Muscle of leg (tissue), 3 donors: ENCODE measurements at regions not wholly inside any gene's neighbourhood (a gene's known extent, or its start where the extent isn't known, plus 50 kb on each side); places are given as distances from the start of the nearest gene placed in this dataset.

Experiments used
- DNase-seq: peaks from one replicate; pipeline ENCODE4 v3.0.0; 2013
- H3K27ac ChIP-seq: one replicate; pipeline ENCODE4 v1.5.1; 2013; ENCODE audit warnings: mild to moderate bottlenecking, low read length, control low read depth
- H3K27me3 ChIP-seq: one replicate; pipeline ENCODE4 v1.6.1; 2013; ENCODE audit warnings: low read length; ENCODE audit not compliant: control insufficient read depth, insufficient read depth
- H3K36me3 ChIP-seq: one replicate; pipeline ENCODE4 v1.6.1; 2013; ENCODE audit warnings: low read length; ENCODE audit not compliant: control insufficient read depth, insufficient read depth
- H3K4me1 ChIP-seq: one replicate; pipeline ENCODE4 v1.6.1; 2013; ENCODE audit warnings: low read length; ENCODE audit not compliant: control insufficient read depth, insufficient read depth
- H3K4me3 ChIP-seq: one replicate; pipeline ENCODE4 v1.5.1; 2013; ENCODE audit warnings: low read length, control low read depth
- H3K9me3 ChIP-seq: replicated peaks from 2 replicates; pipeline ENCODE4 v1.6.1; 2013; ENCODE audit warnings: low read depth, low read length; ENCODE audit not compliant: control insufficient read depth
- WGBS: methylation state at CpG from one replicate; pipeline ENCODE4 v1.1.5; 2013; ENCODE audit warnings: missing lambda C conversion rate; ENCODE audit not compliant: insufficient coverage; 5-methylcytosine and 5-hydroxymethylcytosine counted together

- 68% methylated on average over 2 of the region's 3 CpGs for WGBS
- DNase-seq, result no peak
These were observed 151.3 kb upstream of the TRPC7 start for GRCh38 chr5:136516637-136517036.

GRCh38 chr5:136513430-136513829, 148.1 kb upstream of the TRPC7 start:
- H3K4me3 ChIP-seq, result no peak overlapping the region
- H3K27ac ChIP-seq, result no peak overlapping the region
- no CpG with 5 or more reads among the region's 3 CpGs for WGBS
- H3K9me3 ChIP-seq, result no peaks in the 10 kb centered on the region
- H3K27me3 ChIP-seq, result no peaks in the 10 kb centered on the region
- no peak for DNase-seq
- H3K4me1 ChIP-seq, result no peaks in the 10 kb centered on the region
- H3K36me3 ChIP-seq, result no peaks in the 10 kb centered on the region

More at GRCh38 chr5:136516637-136517036, 151.3 kb upstream of the TRPC7 start:
- no peaks in the 10 kb centered on the region for H3K36me3 ChIP-seq
- H3K27me3 ChIP-seq, result no peaks in the 10 kb centered on the region
- no peak overlapping the region for H3K4me3 ChIP-seq
- H3K27ac ChIP-seq, result no peak overlapping the region
- H3K9me3 ChIP-seq, result no peaks in the 10 kb centered on the region
- H3K4me1 ChIP-seq, result no peaks in the 10 kb centered on the region

DNA sequence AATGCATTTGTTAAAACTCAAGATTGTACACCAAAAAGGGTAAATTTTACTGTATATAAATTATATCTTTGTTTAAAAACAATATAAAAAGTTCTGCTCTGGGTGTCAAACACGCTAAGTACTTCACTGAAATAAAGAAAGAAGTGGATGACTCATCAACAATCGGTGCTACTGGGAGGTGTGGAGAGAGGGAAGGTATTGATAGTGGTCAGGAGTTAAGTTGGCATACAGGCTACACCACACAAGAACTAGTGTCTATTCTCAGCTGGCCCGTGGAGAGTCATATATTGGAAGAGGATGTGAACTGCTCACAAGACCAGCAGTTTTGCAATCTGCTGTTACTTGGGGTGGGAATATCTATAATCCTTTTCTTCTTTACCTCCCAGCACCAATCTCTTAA, 145.7 kb upstream of the TRPC7 start:
- H3K27ac ChIP-seq, result no peak overlapping the region
- H3K27me3 ChIP-seq, result no peaks in the 10 kb centered on the region
- H3K36me3 ChIP-seq, result no peaks in the 10 kb centered on the region
- no peak for DNase-seq
- WGBS, result no CpG with 5 or more reads among the region's 3 CpGs
- H3K4me3 ChIP-seq, result no peak overlapping the region
- H3K9me3 ChIP-seq, result no peaks in the 10 kb centered on the region
- H3K4me1 ChIP-seq, result no peaks in the 10 kb centered on the region

GRCh38 chr5:136510481-136510880, 145.1 kb upstream of the TRPC7 start:
- DNase-seq, result no peak
- H3K4me3 ChIP-seq, result no peak overlapping the region
- H3K9me3 ChIP-seq, result no peaks in the 10 kb centered on the region
- H3K27me3 ChIP-seq, result no peaks in the 10 kb centered on the region
- H3K36me3 ChIP-seq, result no peaks in the 10 kb centered on the region
- H3K27ac ChIP-seq, result no peak overlapping the region
- H3K4me1 ChIP-seq, result no peaks in the 10 kb centered on the region

GRCh38 chr5:136506131-136506530, 140.8 kb upstream of the TRPC7 start:
- no CpG with 5 or more reads among the region's 1 CpG for WGBS
- Histone ChIP-seq H3K9me3 (no peaks in the 10 kb centered on the region), H3K36me3 (no peaks in the 10 kb centered on the region), H3K27me3 (no peaks in the 10 kb centered on the region), H3K4me3 (no peak overlapping the region), H3K4me1 (no peaks in the 10 kb centered on the region), H3K27ac (no peak overlapping the region)
- no peak for DNase-seq

DNA sequence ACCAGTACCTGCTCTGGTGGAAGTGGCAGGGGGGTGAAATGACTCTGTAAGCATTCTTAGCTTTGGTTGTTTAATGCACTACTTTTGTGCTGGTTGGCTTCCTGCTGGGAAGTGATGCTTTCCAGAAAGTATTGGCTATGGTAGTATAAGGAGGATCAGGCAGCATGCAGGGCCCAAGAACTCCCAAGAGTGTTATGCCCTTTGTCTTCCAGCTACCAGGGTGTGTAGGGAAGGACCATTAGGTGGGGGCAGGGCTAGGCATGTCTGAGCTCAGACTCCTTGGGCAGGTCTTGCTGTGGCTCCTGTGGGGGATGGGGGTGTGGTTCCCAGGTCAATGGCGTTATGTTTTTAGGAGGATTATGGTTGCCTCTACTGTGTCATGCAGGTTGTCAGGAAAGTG, 135.8 kb upstream of the TRPC7 start:
- Histone ChIP-seq H3K4me1 (no peaks in the 10 kb centered on the region), H3K27ac (no peak overlapping the region), H3K9me3 (no peaks in the 10 kb centered on the region), H3K36me3 (no peaks in the 10 kb centered on the region), H3K27me3 (no peaks in the 10 kb centered on the region), H3K4me3 (no peak overlapping the region)
- no CpG with 5 or more reads among the region's 1 CpG for WGBS
- no peak for DNase-seq

GRCh38 chr5:136492587-136492986, 127.2 kb upstream of the TRPC7 start:
- no peak for DNase-seq
- H3K27ac ChIP-seq, result no peak overlapping the region
- no peaks in the 10 kb centered on the region for H3K4me1 ChIP-seq
- no peak overlapping the region for H3K4me3 ChIP-seq
- no peaks in the 10 kb centered on the region for H3K9me3 ChIP-seq
- H3K27me3 ChIP-seq, result no peaks in the 10 kb centered on the region
- no peaks in the 10 kb centered on the region for H3K36me3 ChIP-seq

DNA sequence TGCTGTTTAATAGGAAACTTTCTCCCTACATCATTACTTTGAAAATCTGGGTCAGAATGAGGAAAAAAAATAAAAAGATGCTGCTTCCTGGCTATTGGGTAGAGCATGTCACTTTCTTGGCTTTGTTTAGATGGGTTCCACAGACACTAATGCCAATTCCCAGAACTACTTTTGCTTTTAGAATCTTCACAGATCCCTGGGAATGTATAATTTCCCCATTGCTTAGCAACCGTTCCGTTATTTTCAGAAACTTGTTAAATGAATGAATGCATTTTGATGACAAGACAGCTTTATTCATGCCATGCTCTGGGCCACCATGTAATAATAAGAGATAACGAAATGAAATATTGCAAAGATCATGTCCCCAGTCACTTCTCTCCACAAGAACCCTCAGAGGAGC, 126.5 kb upstream of the TRPC7 start:
- Histone ChIP-seq H3K27me3 (no peaks in the 10 kb centered on the region), H3K36me3 (no peaks in the 10 kb centered on the region), H3K9me3 (no peaks in the 10 kb centered on the region), H3K27ac (no peak overlapping the region), H3K4me3 (no peak overlapping the region), H3K4me1 (no peaks in the 10 kb centered on the region)
- no peak for DNase-seq
- WGBS, result no CpG with 5 or more reads among the region's 3 CpGs

- Histone ChIP-seq H3K27me3 (no peaks in the 10 kb centered on the region), H3K4me3 (no peak overlapping the region), H3K4me1 (no peaks in the 10 kb centered on the region), H3K36me3 (no peaks in the 10 kb centered on the region), H3K27ac (no peak overlapping the region), H3K9me3 (no peaks in the 10 kb centered on the region)
- no peak for DNase-seq
- no CpG with 5 or more reads among the region's 3 CpGs for WGBS
These were observed 119.5 kb upstream of the TRPC7 start for GRCh38 chr5:136484808-136485325.

GRCh38 chr5:136482206-136482605, 116.9 kb upstream of the TRPC7 start:
- Histone ChIP-seq H3K36me3 (no peaks in the 10 kb centered on the region), H3K4me3 (no peak overlapping the region), H3K4me1 (no peaks in the 10 kb centered on the region), H3K27ac (no peak overlapping the region), H3K27me3 (no peaks in the 10 kb centered on the region), H3K9me3 (no peaks in the 10 kb centered on the region)
- no CpG with 5 or more reads among the region's 2 CpGs for WGBS
- no peak for DNase-seq

GRCh38 chr5:136474466-136474865, 109.1 kb upstream of the TRPC7 start:
- Histone ChIP-seq H3K27me3 (no peaks in the 10 kb centered on the region), H3K9me3 (no peaks in the 10 kb centered on the region), H3K4me1 (no peaks in the 10 kb centered on the region), H3K4me3 (no peak overlapping the region), H3K36me3 (no peaks in the 10 kb centered on the region), H3K27ac (no peak overlapping the region)
- WGBS, result no CpG with 5 or more reads among the region's 3 CpGs
- no peak for DNase-seq
